ENCODE measurements at regions not wholly inside any gene's neighbourhood (a gene's known extent, or its start where the extent isn't known, plus 50 kb on each side); places are given as distances from the start of the nearest gene placed in this dataset.
A peak's percentile ranks its signal among the peaks of the same experiment; 100 is the strongest.
"Not testable (repeated sequence)": the region's sequence is repeated elsewhere in the genome, so short reads cannot be mapped to it uniquely, and the experiment has no call there.

GRCh38 chr21:31514598-31514997 lies 144.9 kb upstream of the SOD1 start:
- no peak overlapping the region for H3K9ac ChIP-seq (ENCODE audit: low read length)
- no peaks in the 10 kb centered on the region for H3K36me3 ChIP-seq (ENCODE audit: control insufficient read depth, insufficient read depth, low read length)
- no peak overlapping the region for H3K4ac ChIP-seq (ENCODE audit: low read depth, low read length)
- no CpG with 5 or more reads among the region's 12 CpGs for WGBS (ENCODE audit: extremely low coverage, insufficient coverage, low lambda C conversion rate)
- no peak overlapping the region for H2AK5ac ChIP-seq (ENCODE audit: low read length)
- no peak overlapping the region for H3K27ac ChIP-seq (ENCODE audit: low read depth, low read length)
- H2BK15ac ChIP-seq (replicated peaks; ENCODE audit: low read depth) = no peak overlapping the region
- peaks cover 18% of the 10 kb centered on the region for H3K79me1 ChIP-seq (ENCODE audit: low read length)
- H3K4me1 ChIP-seq (ENCODE audit: control insufficient read depth, low read depth, low read length) = peaks cover 3% of the 10 kb centered on the region
- no peak overlapping the region for H3K23ac ChIP-seq (ENCODE audit: low read length)
- peak; percentile 50 for DNase-seq
- H2BK120ac ChIP-seq (ENCODE audit: low read depth, low read length) = no peak overlapping the region
- no peaks in the 10 kb centered on the region for H3K27me3 ChIP-seq (ENCODE audit: insufficient read depth, low read length, poor library complexity)
- no peak overlapping the region for H3K18ac ChIP-seq (ENCODE audit: low read length)
- no peak overlapping the region for H3K4me2 ChIP-seq (ENCODE audit: low read length)
- no peak overlapping the region for H3K4me3 ChIP-seq (ENCODE audit: low read length)
- H3K79me2 ChIP-seq (ENCODE audit: control insufficient read depth, insufficient read depth, low read length) = peaks cover 12% of the 10 kb centered on the region
- no peak overlapping the region for H4K5ac ChIP-seq (ENCODE audit: low read length)
- peak overlapping the region; percentile 9 for H3K56ac ChIP-seq (ENCODE audit: low read length)
- H4K8ac ChIP-seq (ENCODE audit: low read depth, low read length) = no peak overlapping the region
- H2BK5ac ChIP-seq (ENCODE audit: low read length) = no peak overlapping the region

GRCh38 chr21:31513541-31513940 lies 146.0 kb upstream of the SOD1 start:
- not testable (repeated sequence) for H3K4me3 ChIP-seq (ENCODE audit: low read length); H3K18ac ChIP-seq (ENCODE audit: low read length); H2AK5ac ChIP-seq (ENCODE audit: low read length); DNase-seq; H3K23ac ChIP-seq (ENCODE audit: low read length); H4K8ac ChIP-seq (ENCODE audit: low read depth, low read length); H3K27me3 ChIP-seq (ENCODE audit: insufficient read depth, low read length, poor library complexity); H2BK120ac ChIP-seq (ENCODE audit: low read depth, low read length); H3K36me3 ChIP-seq (ENCODE audit: control insufficient read depth, insufficient read depth, low read length); H3K4ac ChIP-seq (ENCODE audit: low read depth, low read length); H2BK5ac ChIP-seq (ENCODE audit: low read length); H3K4me2 ChIP-seq (ENCODE audit: low read length); H3K9ac ChIP-seq (ENCODE audit: low read length); H2BK15ac ChIP-seq (replicated peaks; ENCODE audit: low read depth); H3K27ac ChIP-seq (ENCODE audit: low read depth, low read length); H3K56ac ChIP-seq (ENCODE audit: low read length); H4K5ac ChIP-seq (ENCODE audit: low read length)
- H3K4me1 ChIP-seq (ENCODE audit: control insufficient read depth, low read depth, low read length) = peaks cover 11% of the 10 kb centered on the region
- peaks cover 14% of the 10 kb centered on the region for H3K79me2 ChIP-seq (ENCODE audit: control insufficient read depth, insufficient read depth, low read length)
- WGBS (ENCODE audit: extremely low coverage, insufficient coverage, low lambda C conversion rate) = no CpG with 5 or more reads among the region's 5 CpGs
- H3K79me1 ChIP-seq (ENCODE audit: low read length) = peaks cover 23% of the 10 kb centered on the region

- not testable (repeated sequence) for H3K4me2 ChIP-seq (ENCODE audit: low read length); H4K8ac ChIP-seq (ENCODE audit: low read depth, low read length); H2BK5ac ChIP-seq (ENCODE audit: low read length); H3K9ac ChIP-seq (ENCODE audit: low read length); H2BK120ac ChIP-seq (ENCODE audit: low read depth, low read length); DNase-seq; H3K18ac ChIP-seq (ENCODE audit: low read length); H3K23ac ChIP-seq (ENCODE audit: low read length); H4K5ac ChIP-seq (ENCODE audit: low read length); H3K36me3 ChIP-seq (ENCODE audit: control insufficient read depth, insufficient read depth, low read length); H2BK15ac ChIP-seq (replicated peaks; ENCODE audit: low read depth); H3K4me3 ChIP-seq (ENCODE audit: low read length); H3K27me3 ChIP-seq (ENCODE audit: insufficient read depth, low read length, poor library complexity); H2AK5ac ChIP-seq (ENCODE audit: low read length); H3K4ac ChIP-seq (ENCODE audit: low read depth, low read length); H3K56ac ChIP-seq (ENCODE audit: low read length); H3K27ac ChIP-seq (ENCODE audit: low read depth, low read length)
- Histone ChIP-seq H3K4me1 (ENCODE audit: control insufficient read depth, low read depth, low read length) (peaks cover 11% of the 10 kb centered on the region), H3K79me1 (ENCODE audit: low read length) (peaks cover 20% of the 10 kb centered on the region), H3K79me2 (ENCODE audit: control insufficient read depth, insufficient read depth, low read length) (peaks cover 10% of the 10 kb centered on the region)
- no CpG with 5 or more reads among the region's 4 CpGs for WGBS (ENCODE audit: extremely low coverage, insufficient coverage, low lambda C conversion rate)
These were observed 147.5 kb upstream of the SOD1 start for GRCh38 chr21:31511999-31512398.

GRCh38 chr21:31511258-31511657 lies 148.2 kb upstream of the SOD1 start:
- Histone ChIP-seq H3K27ac (ENCODE audit: low read depth, low read length) (no peak overlapping the region), H2BK120ac (ENCODE audit: low read depth, low read length) (no peak overlapping the region), H3K23ac (ENCODE audit: low read length) (no peak overlapping the region), H3K56ac (ENCODE audit: low read length) (no peak overlapping the region), H4K8ac (ENCODE audit: low read depth, low read length) (no peak overlapping the region), H2BK5ac (ENCODE audit: low read length) (no peak overlapping the region), H2AK5ac (ENCODE audit: low read length) (no peak overlapping the region), H3K79me2 (ENCODE audit: control insufficient read depth, insufficient read depth, low read length) (peaks cover 10% of the 10 kb centered on the region), H3K36me3 (ENCODE audit: control insufficient read depth, insufficient read depth, low read length) (no peaks in the 10 kb centered on the region), H3K9ac (ENCODE audit: low read length) (no peak overlapping the region), H3K27me3 (ENCODE audit: insufficient read depth, low read length, poor library complexity) (no peaks in the 10 kb centered on the region), H3K4me1 (ENCODE audit: control insufficient read depth, low read depth, low read length) (peaks cover 11% of the 10 kb centered on the region), H3K4me3 (ENCODE audit: low read length) (no peak overlapping the region), H3K4me2 (ENCODE audit: low read length) (no peak overlapping the region), H4K5ac (ENCODE audit: low read length) (no peak overlapping the region), H3K79me1 (ENCODE audit: low read length) (peaks cover 21% of the 10 kb centered on the region), H3K18ac (ENCODE audit: low read length) (no peak overlapping the region), H2BK15ac (replicated peaks; ENCODE audit: low read depth) (no peak overlapping the region), H3K4ac (ENCODE audit: low read depth, low read length) (no peak overlapping the region)
- no CpG with 5 or more reads among the region's 7 CpGs for WGBS (ENCODE audit: extremely low coverage, insufficient coverage, low lambda C conversion rate)
- no peak for DNase-seq

GRCh38 chr21:31509194-31510017 lies 150.1 kb upstream of the SOD1 start:
- H3K36me3 ChIP-seq (ENCODE audit: control insufficient read depth, insufficient read depth, low read length) = no peaks in the 10 kb centered on the region
- H3K27me3 ChIP-seq (ENCODE audit: insufficient read depth, low read length, poor library complexity) = no peaks in the 10 kb centered on the region
- peak; percentile 94 for DNase-seq

More at GRCh38 chr21:31509194-31510017, 150.1 kb upstream of the SOD1 start:
- Histone ChIP-seq H3K4ac (ENCODE audit: low read depth, low read length) (no peak overlapping the region), H2BK5ac (ENCODE audit: low read length) (no peak overlapping the region), H2BK120ac (ENCODE audit: low read depth, low read length) (no peak overlapping the region), H4K8ac (ENCODE audit: low read depth, low read length) (no peak overlapping the region), H3K79me1 (ENCODE audit: low read length) (peaks cover 16% of the 10 kb centered on the region), H3K23ac (ENCODE audit: low read length) (no peak overlapping the region), H2AK5ac (ENCODE audit: low read length) (peak overlapping the region; percentile 41), H3K9ac (ENCODE audit: low read length) (no peak overlapping the region), H3K79me2 (ENCODE audit: control insufficient read depth, insufficient read depth, low read length) (peaks cover 10% of the 10 kb centered on the region), H3K4me2 (ENCODE audit: low read length) (no peak overlapping the region), H3K4me1 (ENCODE audit: control insufficient read depth, low read depth, low read length) (peaks cover 13% of the 10 kb centered on the region), H3K27ac (ENCODE audit: low read depth, low read length) (no peak overlapping the region), H3K56ac (ENCODE audit: low read length) (peak overlapping the region; percentile 29), H3K18ac (ENCODE audit: low read length) (no peak overlapping the region), H3K4me3 (ENCODE audit: low read length) (no peak overlapping the region), H2BK15ac (replicated peaks; ENCODE audit: low read depth) (no peak overlapping the region), H4K5ac (ENCODE audit: low read length) (no peak overlapping the region)
- no CpG with 5 or more reads among the region's 14 CpGs for WGBS (ENCODE audit: extremely low coverage, insufficient coverage, low lambda C conversion rate)

All from mesendoderm (in vitro differentiated cells).